HS-27A (cell line): ENCODE measurements at regions not wholly inside any gene's neighbourhood (a gene's known extent, or its start where the extent isn't known, plus 50 kb on each side); places are given as distances from the start of the nearest gene placed in this dataset.
"Not testable (repeated sequence)": the region's sequence is repeated elsewhere in the genome, so short reads cannot be mapped to it uniquely, and the experiment has no call there.

ENCODE experiments used
- DNase-seq: peaks from one replicate; pipeline ENCODE4 v3.0.0-alpha.2; 2012; ENCODE audit warnings: low read depth, missing footprints

DNA sequence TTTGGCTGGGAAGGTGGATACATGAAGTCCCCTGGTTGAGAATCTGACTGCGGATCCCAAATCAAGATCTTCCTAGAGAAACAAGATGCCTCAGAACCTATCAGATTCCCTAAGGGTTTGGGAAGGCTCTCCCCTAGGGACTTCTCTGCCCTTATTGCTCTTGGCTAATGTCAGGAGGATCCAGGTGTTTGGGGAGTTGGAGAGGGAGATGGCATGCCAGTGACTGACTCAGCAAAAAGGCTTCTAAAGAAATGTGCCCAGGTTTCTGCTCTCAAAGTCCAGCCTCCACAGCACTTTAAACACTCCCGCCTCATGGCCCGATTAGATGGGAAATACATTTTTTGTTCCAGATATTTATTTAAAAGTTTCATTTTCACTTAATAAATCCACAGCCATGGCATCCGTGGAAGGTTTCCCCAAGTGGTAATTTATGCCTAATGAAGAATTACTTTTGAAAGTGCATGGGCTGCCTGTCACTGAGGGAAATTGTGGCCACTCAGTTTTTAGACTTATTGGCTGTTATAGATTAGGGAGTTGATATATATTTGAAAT lies 156.4 kb downstream of the OSR1 start:
- DNase-seq, result no peak

DNA sequence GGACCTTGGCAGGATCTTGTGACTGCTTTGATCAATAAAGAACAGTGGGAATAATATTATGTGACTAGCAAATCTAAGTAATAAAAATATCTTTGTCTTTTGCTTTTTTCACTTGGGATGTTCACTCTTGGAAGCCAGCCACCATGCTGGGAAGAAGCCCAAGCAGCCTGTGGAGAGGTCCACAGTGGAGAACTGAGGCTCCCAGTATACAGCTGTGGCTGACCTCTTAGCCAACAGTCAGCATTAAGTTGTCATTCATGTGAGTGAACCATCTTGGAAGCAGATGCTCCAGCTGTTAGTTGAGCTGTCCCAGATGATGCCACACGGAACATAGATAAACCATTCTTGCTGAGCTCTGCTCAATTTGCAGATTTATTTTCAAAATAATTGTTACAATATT lies 160.0 kb downstream of the OSR1 start:
- no peak for DNase-seq

DNA sequence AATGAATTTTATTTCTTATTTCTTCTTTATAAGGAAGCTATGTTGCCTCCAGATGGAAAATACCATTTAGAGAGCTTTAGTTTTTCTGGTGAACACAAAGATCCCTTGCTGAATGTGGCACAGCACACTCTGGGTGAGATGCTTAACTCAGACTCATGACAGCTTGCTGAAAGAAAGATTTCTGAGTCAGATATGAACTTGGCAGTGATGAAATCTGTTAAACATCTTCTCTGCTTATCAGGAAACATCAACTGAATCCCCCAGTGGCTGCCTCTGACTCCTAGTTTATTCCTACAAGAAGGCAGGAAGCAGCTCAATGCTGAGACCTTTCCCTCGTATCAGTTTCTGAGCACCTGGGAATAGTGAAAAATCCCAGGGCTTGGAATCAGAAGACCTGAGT lies 162.8 kb downstream of the OSR1 start:
- DNase-seq, result no peak

DNA sequence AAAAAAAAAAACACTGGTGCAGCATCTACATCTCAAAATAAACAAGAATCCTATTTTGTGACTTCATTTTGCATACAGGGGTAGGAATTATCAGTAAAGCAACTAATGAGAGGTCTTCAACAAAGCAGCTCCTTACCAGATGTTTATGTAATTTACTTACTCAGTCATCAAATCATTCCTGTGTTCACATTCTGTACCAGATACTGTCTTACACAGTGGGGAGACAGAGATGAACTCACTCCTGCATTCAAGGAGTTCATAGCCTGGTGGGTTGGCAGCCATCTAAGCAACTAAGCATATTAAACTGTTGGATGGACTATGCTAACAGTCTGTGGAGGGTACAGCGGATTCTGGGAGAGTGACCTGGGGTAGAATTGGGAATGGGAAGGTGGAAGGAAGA lies 169.0 kb downstream of the OSR1 start:
- DNase-seq, result no peak

DNA sequence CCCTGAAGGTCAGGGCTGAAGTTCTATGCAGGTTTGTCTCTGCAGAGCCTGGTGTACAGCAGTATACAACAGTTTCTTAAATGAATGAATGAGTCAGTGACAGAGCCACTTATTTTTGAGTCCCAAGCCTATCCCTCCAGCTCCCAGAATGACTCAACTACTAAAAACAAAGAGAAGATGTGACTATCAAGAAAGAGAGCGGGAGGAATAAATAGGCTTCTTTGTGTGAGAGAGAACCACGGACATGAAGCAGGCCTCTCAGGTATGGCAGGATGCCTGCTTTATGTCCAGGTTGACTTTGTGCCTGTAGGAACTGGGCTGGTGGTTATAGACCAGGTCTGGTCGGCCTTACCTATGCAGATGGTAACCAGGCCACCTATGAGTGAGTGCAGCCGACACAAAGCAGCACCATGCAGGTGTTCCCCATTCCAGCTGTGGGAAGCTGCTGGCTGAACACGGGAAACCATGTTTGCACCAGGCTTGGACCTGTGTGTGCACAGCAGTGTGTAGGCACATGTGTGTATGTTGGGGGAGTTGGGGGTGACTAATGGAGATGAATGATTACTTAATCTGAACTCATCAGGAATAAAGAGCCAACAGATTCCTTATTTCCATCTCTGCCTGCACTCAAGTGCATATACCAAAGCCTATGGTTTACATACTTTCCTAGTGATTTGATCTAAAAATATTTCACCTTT lies 171.0 kb downstream of the OSR1 start:
- no peak for DNase-seq

DNA sequence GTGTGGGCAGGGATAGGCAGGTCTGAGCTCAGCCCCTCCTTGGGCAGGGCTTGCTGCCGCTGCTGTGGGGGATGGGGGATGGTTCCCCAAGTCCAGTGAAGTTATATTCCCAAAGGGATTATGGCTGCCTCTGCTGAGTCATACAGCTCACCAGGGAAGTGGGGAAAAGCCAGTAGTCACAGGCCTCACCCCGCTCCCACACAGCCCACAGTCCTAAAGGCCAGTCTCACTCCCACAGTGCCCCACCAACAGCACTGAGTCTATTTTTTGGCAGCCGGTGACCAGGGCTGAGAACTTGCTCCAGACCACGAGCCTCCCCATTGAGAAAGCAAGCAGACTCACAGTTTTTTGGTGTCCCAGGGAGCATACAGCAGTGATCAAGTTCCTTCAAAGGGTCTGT lies 173.3 kb downstream of the OSR1 start:
- no peak for DNase-seq

DNA sequence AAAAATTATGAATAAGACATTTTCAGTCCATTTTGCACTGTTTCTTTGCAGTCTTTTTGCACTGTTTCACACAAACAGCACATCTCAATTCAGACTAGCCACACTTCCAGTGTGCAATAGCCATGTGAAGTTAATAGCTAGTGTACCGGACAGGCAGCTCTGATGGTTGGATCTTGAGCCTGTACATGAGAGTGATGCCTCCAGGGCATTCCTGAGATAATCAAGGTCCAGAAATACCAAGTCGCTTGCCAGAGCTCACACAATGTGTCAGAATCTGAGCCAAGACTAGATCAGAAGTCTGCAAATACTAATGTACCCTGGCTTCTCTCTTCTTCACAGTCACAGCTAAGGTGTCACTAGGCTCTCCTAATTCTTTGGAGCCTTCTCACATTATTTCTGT lies 180.2 kb downstream of the OSR1 start:
- DNase-seq, result no peak

DNA sequence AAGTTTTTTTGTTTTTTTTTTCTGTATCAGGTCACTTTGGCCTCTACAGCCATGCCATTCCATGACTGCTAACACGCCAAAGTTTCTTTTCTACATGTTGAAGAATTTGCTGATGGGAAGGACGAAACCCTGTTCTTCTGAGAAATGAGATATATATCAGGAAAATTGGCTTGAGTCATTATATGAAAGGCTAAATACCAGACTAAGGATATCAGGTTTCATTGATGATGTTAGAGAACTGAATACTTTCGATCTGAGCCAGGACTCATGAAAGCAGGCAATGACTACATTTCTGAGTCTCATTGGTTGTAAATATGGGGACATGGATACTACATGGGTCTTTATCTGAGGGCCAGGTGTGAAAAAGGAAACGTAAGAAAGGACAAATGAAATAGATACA lies 181.4 kb downstream of the OSR1 start:
- peak; percentile 35 for DNase-seq

DNA sequence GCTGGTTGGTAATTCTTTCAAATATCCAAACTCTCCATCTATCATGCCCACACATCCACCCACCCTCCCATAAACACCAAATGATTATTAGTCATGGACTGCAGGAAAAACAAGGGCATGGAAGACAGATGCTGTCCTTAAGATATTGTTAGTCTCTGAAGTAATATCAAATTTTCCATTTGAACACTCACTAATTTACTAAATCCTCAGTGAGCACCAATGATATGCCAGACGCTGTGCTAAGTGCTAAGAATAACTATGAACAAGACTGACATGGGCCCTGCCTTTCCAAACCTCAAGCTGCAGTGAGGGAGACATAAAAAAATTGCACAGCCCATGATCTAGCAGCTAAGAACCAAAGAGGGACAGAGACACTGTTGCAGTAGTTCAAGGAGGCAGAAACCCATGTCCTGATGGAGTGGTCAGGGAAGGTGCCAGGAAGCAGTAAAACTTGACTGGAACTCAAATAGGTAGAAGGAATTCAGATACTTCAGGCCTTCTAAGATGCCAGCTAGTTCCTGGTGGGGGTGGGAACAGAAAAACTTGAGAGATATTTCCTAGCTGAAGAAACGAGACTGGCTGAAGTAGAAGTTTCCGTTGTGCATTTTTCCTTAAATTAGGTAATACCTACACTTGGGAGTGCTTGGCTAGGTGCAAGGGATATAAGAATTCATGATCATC lies 182.1 kb downstream of the OSR1 start:
- DNase-seq, result no peak

DNA sequence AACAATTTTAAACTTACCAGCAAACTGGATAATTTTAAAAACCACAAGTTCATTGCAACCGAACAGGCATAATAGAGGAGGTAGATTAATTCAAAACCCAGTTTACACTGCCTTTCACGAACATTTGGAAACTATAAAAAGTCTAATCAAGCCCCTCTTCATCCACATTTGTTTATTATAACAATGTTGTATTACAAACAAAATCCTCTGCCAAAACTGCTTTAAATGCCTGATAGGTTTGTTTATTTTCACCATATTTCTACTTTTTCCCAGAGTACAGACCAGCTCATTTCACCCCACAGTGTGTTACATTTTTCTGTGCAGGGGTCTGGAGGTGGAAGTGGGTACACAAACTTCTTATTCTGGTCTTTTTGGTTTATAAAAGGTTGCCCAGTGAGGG lies 184.2 kb downstream of the OSR1 start:
- no peak for DNase-seq

DNA sequence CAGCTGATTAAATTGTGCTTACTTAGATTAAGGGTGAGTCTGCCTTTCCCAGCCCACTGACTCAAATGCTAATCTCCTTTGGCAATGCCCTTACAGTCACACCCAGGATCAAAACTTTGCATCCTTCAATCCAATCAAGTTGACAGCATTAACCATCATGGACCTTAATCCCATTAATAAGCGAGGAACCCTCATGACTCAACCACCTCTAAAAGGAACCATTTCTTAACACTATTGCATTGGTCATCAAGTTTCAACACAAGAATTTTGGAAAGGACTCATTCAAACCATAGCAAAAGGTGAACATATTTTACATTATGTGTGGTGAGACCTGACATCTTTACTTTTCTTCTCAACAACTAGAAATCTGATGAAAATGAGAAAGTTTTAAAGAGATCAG lies 187.0 kb downstream of the OSR1 start:
- no peak for DNase-seq

DNA sequence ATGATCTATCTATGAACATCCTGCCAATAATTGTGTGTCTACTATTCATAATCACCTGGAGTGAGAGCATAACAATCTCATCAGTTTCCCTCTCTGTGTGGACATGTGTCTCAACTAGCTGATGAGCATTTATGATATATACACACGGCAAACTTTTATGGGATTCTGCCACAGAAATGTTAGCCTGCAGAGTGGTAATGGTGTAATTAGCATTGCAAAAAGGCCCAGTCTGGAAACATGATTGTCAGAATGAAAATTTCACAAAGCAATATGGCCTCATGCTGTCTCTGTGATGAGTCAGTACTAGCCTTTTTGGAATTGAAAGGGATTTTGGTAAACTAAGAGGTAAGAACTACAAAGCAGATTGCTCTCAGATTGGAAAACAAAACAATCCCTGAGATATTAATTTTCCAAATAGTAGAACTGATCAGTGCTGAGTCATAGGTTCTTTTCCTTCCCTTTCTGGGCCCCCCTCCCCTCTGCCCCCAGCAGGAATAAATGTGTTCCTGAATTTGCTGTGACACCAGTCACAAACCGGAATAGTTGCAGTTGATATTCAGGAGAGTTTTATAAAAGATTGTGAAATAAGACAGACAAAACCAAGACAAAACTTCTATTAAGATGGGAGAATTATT lies 189.2 kb downstream of the OSR1 start:
- no peak for DNase-seq

DNA sequence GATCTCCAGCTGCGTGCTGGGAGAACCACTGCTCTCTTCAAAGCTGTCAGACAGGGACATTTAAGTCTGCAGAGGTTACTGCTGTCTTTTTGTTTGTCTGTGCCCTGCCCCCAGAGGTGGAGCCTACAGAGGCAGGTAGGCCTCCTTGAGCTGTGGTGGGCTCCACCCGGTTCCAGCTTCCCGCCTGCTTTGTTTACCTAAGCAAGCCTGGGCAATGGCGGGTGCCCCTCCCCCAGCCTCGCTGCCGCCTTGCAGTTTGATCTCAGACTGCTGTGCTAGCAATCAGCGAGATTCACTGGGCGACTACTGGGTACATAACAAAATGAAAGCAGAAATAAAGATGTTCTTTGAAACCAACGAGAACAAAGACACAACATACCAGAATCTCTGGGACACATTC lies 194.3 kb downstream of the OSR1 start:
- DNase-seq, result not testable (repeated sequence)

DNA sequence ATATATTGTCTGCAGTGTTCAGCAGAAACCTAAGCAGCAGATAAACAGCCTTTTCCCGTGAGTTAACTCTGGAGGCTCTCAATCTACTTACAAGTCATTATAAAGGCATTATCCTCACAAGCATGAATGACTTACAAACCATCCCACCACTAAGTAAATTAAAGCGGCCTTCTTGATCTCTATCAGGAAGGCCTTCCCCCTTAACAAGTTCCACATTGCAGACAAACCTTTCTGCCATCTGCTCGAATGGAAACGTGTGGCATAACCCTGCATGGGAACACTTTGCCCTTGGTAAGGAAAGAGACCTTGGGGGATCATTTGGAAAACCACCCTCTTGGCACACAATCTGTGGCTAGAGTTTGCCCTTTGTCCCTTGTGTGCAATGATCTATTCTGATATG lies 199.5 kb downstream of the OSR1 start:
- DNase-seq, result no peak

DNA sequence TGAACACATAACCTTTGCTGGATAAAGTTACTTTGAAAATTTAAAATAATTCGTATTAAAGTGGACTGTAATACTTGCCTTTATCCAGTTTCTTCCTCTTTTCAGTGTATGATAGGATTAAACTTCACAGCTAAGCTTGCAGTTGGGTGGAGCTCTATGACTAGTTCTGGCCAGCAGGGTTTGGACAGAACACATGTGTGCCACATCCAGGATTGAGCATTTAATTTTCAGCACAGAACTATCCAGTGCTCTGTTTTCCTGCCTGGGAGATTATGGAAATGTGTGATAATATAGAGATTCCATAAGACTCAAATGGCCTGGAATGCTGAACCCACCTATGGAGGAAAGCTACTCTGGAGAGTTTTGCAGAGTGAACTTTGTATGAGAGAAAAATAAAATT lies 200.2 kb downstream of the OSR1 start:
- DNase-seq, result no peak

DNA sequence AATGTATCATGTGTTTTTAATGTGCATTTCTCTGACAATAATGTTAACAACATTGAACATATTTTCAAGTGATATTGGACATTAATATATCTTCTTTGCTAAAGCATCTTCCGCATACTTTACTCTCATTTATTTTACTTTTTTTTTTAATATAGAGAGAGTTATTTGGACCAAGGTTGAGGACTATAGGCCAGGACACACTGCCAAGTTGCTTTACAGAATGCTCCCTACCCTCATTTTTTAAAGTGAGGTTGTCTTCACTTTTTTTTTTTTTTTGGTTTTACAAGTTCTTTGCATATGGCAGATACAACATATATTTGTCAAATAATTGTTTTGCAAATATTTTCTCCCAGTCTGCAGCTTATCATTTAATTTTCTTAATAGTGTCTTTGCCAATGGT lies 201.8 kb downstream of the OSR1 start:
- DNase-seq, result no peak

DNA sequence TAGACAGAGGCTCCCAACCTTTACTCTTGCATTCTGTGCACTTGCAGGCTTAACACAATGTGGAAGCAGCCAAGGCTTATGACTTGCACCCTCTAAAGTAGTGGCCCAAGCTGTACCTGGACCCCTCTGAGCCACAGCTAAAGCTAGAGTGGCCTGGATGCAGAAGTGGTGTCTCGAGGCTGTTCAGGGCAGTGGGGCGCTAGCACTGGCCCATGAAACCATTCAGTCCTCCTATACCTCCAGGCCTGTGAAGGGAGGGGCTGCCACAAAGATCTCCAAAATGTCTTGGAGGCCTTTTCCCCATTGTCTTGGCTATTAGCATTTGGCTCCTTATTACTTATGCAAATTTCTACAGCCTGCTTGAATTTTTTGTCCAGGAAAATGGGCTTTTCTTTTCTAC lies 207.7 kb downstream of the OSR1 start:
- DNase-seq, result no peak

DNA sequence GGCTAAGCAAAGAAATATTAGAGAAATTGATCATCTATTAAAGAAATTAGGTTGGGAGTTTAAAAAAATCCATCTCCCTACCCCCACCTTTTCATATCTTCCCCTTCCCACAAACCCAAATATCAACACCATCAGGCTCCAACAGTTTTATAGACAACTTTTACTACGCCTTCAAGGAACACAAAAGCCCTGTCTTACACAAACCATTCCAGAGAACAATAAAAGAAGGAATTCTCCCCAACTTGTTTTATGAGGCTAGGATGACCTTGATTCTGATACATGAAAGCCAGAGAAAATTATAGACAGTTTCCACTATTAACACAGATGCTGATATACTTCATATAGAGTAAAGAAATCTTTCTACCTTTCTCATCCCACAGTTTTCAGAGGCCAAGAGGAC lies 211.6 kb downstream of the OSR1 start:
- DNase-seq, result no peak

DNA sequence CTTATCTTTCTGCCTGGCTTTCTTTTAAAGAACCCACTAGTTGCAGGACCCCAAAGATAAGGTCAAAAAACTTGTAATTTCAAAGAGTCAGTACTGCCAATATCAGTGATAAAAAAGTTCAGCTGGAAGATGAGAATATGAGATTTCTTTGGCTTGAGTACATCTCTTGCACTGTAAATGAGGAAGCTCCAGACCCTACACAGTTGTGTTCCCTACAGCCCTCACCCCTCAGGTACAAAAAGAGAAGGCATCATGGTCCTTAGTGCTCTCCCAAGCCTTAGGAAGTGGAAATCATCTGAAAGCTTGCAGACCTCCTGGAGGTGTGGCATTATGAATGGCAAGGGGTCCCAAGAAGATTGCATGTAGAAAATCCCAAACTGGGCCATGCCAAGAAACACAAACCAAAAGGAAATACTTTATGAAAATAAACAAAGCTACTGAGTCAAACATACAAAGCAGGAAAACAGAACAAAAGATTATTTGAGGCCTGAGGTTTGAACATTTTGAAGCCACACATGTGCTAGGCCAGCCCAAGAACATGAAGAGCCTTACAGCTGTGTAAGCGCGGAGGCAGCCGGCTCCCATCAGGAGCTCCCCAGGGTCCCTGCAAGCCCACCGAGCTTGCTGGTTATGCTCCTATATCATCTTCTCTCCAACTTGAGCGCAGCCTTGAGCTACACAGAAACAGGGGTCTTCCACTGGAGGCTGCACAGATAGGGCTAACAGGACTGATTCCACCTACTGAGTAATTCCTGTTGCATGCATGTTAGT lies 217.0 kb downstream of the OSR1 start:
- DNase-seq, result no peak

DNA sequence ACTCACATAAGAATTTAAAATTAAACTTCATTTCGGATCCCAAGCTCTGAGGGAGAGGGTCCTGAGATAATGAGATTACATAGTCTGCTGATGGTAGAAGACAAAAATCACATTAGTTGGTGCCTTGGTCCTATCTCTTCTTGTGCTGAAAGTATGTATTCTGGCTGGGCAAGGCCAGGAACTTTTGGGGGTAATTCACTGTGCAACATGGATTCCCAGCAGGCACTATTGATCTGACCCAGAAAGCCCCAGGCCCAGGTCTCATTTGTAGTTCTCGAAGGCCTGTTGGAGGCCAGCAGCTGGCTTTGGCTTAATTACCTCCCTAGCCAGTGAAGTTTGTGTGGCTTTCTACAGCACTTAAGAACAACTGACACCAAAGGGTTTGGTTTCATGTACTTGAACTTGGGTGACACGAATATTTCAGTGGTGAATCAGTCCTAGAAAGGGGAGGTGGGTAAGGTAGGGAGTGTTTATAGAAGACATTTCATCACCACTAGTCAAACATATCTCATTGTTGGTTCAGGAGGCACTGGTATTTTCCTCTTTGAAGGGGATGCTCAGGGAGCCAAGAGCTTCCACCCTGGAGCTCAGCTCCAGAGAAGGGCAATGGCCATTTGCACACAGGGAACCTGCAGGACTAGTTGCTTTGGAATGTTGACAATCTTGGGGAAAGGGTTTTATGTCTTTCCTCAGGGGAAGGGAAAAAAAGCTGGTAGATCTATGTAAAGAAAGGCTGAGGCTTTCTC lies 217.8 kb downstream of the OSR1 start:
- DNase-seq, result peak; percentile 97

DNA sequence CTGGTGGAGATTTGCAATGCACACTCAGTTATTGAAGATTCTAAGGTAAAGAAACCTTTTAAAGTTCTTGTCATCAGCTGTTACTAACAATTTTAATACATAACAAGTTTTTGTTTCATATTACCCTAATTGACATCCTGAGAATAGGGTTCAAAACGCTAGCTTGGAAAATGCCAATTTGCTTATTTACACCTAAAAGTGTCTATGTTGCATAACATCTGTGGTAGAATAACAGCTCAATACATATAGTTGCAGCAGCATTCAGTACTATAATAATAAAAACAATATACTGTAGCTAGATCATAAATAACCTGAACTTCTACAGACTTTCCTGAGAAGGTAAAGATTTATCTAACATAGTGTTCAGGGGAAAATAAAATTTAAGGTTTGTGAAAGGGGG lies 219.0 kb downstream of the OSR1 start:
- no peak for DNase-seq
